Body of pancreas (tissue), 4 donors: ENCODE measurements at regions not wholly inside any gene's neighbourhood (a gene's known extent, or its start where the extent isn't known, plus 50 kb on each side); places are given as distances from the start of the nearest gene placed in this dataset.

ENCODE experiments used
- ATAC-seq: fragments of 150-250 bp; one replicate; pipeline ENCODE4 v1.9.1; 2016
- DNase-seq, 4 donors: peaks; one replicate each; pipeline ENCODE4 v3.0.0-alpha.2; 2019
- H3K27ac ChIP-seq, 4 donors: fragments of 200-600 bp; sonication (generic); 1 replicate in 3 of 4; 2 replicates in 1 of 4; pipeline versions ENCODE4 v1.5.1 to v1.6.1; 2016 to 2019; ENCODE audit warnings: mild to moderate bottlenecking in 1 of 4, mixed read lengths in 1 of 4, moderate library complexity in 1 of 4
- H3K27me3 ChIP-seq, 2 donors: fragments of 200-600 bp; sonication (generic); one replicate each; pipeline ENCODE4 v1.6.0; 2016; ENCODE audit warnings: mild to moderate bottlenecking in 1 of 2
- H3K36me3 ChIP-seq, 2 donors: fragments of 200-600 bp; sonication (generic); replicated peaks in 1 of 2; 2 replicates each; pipeline ENCODE4 v1.5.1; 2016; ENCODE audit warnings: low read depth in 2 of 2; ENCODE audit not compliant: insufficient read depth in 1 of 2
- H3K4me1 ChIP-seq: fragments of 200-600 bp; sonication (generic); one replicate; pipeline ENCODE4 v1.6.0; 2016
- H3K4me3 ChIP-seq, 2 donors: fragments of 200-600 bp; sonication (generic); 1 replicate in 1 of 2; 2 replicates in 1 of 2; pipeline ENCODE4 v1.5.1; 2016 to 2019
- H3K9me3 ChIP-seq, 3 donors: fragments of 200-600 bp; sonication (generic); 1 replicate in 2 of 3; 2 replicates in 1 of 3; pipeline ENCODE4 v1.5.1; 2016
- POLR2A ChIP-seq, 3 donors: fragments of 450-650 bp; IDR thresholded peaks; one replicate each; pipeline ENCODE4 v1.6.1; 2016; ENCODE audit warnings: antibody characterized with exemption in 3 of 3, mild to moderate bottlenecking in 2 of 3
- WGBS, 2 donors: methylation state at CpG; one replicate each; pipeline ENCODE4 v1.1.5; 2017; 5-methylcytosine and 5-hydroxymethylcytosine counted together
- intact Hi-C: fragments of 100-400 bp; cut with DNase I; formaldehyde crosslinking; loops from one replicate; pipeline ENCODE4 v1.15.1; 2023
- TF ChIP-seq, protein P1 (sequence below), 7 experiments: fragments of 450-650 bp in 4 of 7; fragments of 200-600 bp in 3 of 7; sonication (generic) in 3 of 7; IDR thresholded peaks; one replicate each; pipeline ENCODE4 v1.5.1; 2016 to 2019; ENCODE audit warnings: antibody characterized with exemption in 7 of 7

GRCh38 chr10:10782603-10783002 is 235.1 kb upstream of the CELF2 start:
- no peaks in the 10 kb centered on the region for H3K4me1 ChIP-seq

GRCh38 chr10:10785627-10786026 is 232.0 kb upstream of the CELF2 start:
- peaks cover 0 to 6% (median 0%) of the 10 kb centered on the region in 3 donors for H3K9me3 ChIP-seq
- no peaks in the 10 kb centered on the region for H3K4me1 ChIP-seq
- no peak for ATAC-seq
- no peak for DNase-seq
- H3K27ac ChIP-seq, result no peak overlapping the region
- no peaks in the 10 kb centered on the region for H3K36me3 ChIP-seq
- H3K4me3 ChIP-seq, result no peak overlapping the region
- no peaks in the 10 kb centered on the region for H3K27me3 ChIP-seq
- TF ChIP-seq POLR2A (IDR thresholded peaks at IDR 0.05), result no peak
- TF ChIP-seq, protein P1, sequence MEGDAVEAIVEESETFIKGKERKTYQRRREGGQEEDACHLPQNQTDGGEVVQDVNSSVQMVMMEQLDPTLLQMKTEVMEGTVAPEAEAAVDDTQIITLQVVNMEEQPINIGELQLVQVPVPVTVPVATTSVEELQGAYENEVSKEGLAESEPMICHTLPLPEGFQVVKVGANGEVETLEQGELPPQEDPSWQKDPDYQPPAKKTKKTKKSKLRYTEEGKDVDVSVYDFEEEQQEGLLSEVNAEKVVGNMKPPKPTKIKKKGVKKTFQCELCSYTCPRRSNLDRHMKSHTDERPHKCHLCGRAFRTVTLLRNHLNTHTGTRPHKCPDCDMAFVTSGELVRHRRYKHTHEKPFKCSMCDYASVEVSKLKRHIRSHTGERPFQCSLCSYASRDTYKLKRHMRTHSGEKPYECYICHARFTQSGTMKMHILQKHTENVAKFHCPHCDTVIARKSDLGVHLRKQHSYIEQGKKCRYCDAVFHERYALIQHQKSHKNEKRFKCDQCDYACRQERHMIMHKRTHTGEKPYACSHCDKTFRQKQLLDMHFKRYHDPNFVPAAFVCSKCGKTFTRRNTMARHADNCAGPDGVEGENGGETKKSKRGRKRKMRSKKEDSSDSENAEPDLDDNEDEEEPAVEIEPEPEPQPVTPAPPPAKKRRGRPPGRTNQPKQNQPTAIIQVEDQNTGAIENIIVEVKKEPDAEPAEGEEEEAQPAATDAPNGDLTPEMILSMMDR (IDR thresholded peaks at IDR 0.05), result no peak
- intact Hi-C loops, result no loop called here

More at GRCh38 chr10:10782603-10783002, 235.1 kb upstream of the CELF2 start:
- DNase-seq (no peak), ATAC-seq (no peak)
- no peak overlapping the region for H3K27ac ChIP-seq
- intact Hi-C loops, result no loop called here
- no peaks in the 10 kb centered on the region for H3K36me3 ChIP-seq
- WGBS, 2 donors, result 68 to 73% methylated on average over 5 of the region's 5 CpGs
- no peak overlapping the region for H3K4me3 ChIP-seq
- H3K27me3 ChIP-seq, result no peaks in the 10 kb centered on the region
- peaks cover 0 to 6% (median 0%) of the 10 kb centered on the region in 3 donors for H3K9me3 ChIP-seq
- TF ChIP-seq POLR2A (IDR thresholded peaks at IDR 0.05), result no peak
- TF ChIP-seq, protein P1 (IDR thresholded peaks at IDR 0.05), result no peak

GRCh38 chr10:10786109-10787090 is 231.3 kb upstream of the CELF2 start:
- Histone ChIP-seq H3K27ac (no peak overlapping the region), H3K4me3 (no peak overlapping the region), H3K9me3 (peaks cover 0 to 6% (median 0%) of the 10 kb centered on the region in 3 donors), H3K27me3 (no peaks in the 10 kb centered on the region), H3K4me1 (no peaks in the 10 kb centered on the region), H3K36me3 (no peaks in the 10 kb centered on the region)
- intact Hi-C loops, result no loop called here
- DNase-seq (no peak), ATAC-seq (no peak)
- 62 to 71% methylated on average over 7 of the region's 7 CpGs for WGBS, 2 donors
- no peak for TF ChIP-seq POLR2A (IDR thresholded peaks at IDR 0.05)
- TF ChIP-seq, protein P1 (IDR thresholded peaks at IDR 0.05), result no peak

DNA sequence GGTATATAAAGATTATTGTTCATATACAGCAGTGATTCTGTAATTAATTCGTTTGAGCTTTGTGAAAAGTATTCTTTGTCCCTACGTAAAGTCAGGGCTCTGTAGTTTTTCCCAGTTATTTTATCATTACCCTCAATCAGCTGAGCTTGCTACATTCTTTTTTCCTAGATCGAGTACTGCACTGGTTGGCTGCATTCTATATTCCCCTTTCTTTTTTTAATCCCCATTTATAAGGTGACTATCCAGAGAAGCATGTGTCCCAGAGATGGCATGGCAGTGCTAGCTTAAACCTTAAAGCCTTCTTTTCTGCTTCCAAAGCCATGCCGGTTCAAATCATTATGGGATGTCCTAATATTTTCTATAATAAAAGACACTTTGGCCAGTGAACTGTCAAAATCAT is 230.1 kb upstream of the CELF2 start:
- Histone ChIP-seq H3K27ac (no peak overlapping the region), H3K36me3 (no peaks in the 10 kb centered on the region), H3K27me3 (no peaks in the 10 kb centered on the region), H3K4me3 (no peak overlapping the region), H3K4me1 (no peaks in the 10 kb centered on the region), H3K9me3 (peaks cover 0 to 6% (median 0%) of the 10 kb centered on the region in 3 donors)
- WGBS, 2 donors, result 46 to 47% methylated on average over 4 of the region's 4 CpGs
- DNase-seq (no peak), ATAC-seq (no peak)
- intact Hi-C loops, result no loop called here
- TF ChIP-seq, protein P1 (IDR thresholded peaks at IDR 0.05), result no peak
- no peak for TF ChIP-seq POLR2A (IDR thresholded peaks at IDR 0.05)
